BLaER1 treated with 17β-estradiol and CSF1 and Interleukin-3, amounts not matched to agents 10 nM and 100 nM (cell line): ENCODE measurements at regions not wholly inside any gene's neighbourhood (a gene's known extent, or its start where the extent isn't known, plus 50 kb on each side); places are given as distances from the start of the nearest gene placed in this dataset.
"Not testable (repeated sequence)": the region's sequence is repeated elsewhere in the genome, so short reads cannot be mapped to it uniquely, and the experiment has no call there.

Source experiments
- H3K27ac ChIP-seq, 11 experiments: shearing (Covaris generic); formaldehyde crosslinking; 2 replicates each; pipeline ENCODE4 v1.8.1; 2022
- H3K27me3 ChIP-seq, 11 experiments: shearing (Covaris generic); formaldehyde crosslinking; 2 replicates each; pipeline ENCODE4 v1.8.1; 2022
- H3K36me3 ChIP-seq, 11 experiments: shearing (Covaris generic); formaldehyde crosslinking; 2 replicates each; pipeline ENCODE4 v1.8.1; 2022
- H3K4me1 ChIP-seq, 10 experiments: shearing (Covaris generic); formaldehyde crosslinking; 2 replicates each; pipeline ENCODE4 v1.8.1; 2022
- H3K4me2 ChIP-seq, 11 experiments: shearing (Covaris generic); formaldehyde crosslinking; 2 replicates each; pipeline ENCODE4 v1.8.1; 2022
- H3K4me3 ChIP-seq, 10 experiments: shearing (Covaris generic); formaldehyde crosslinking; 2 replicates each; pipeline ENCODE4 v1.8.1; 2022
- H3K9ac ChIP-seq, 11 experiments: shearing (Covaris generic); formaldehyde crosslinking; 2 replicates each; pipeline ENCODE4 v1.8.1; 2022
- H3K9me3 ChIP-seq, 11 experiments: shearing (Covaris generic); formaldehyde crosslinking; replicated peaks in 1 of 11; 2 replicates each; pipeline ENCODE4 v1.8.1; 2022
- H4K20me1 ChIP-seq, 11 experiments: shearing (Covaris generic); formaldehyde crosslinking; 2 replicates each; pipeline ENCODE4 v1.8.1; 2022
- Cebpa-rat ChIP-seq, 11 experiments: shearing (Covaris generic); IDR thresholded peaks; 2 replicates each; pipeline ENCODE4 v1.8.1; 2022

- Histone ChIP-seq H3K27me3 (no peaks in the 10 kb centered on the region), H3K9ac (peak overlapping the region; percentile 94 to 98 (median 96)), H3K27ac (peak overlapping the region; percentile 95 to 100 (median 97)), H3K9me3 (peaks cover 14 to 20% (median 17%) of the 10 kb centered on the region in 11 experiments), H3K36me3 (peaks cover 13 to 22% (median 18%) of the 10 kb centered on the region in 11 experiments), H4K20me1 (no peaks in the 10 kb centered on the region), H3K4me2 (peak overlapping the region; percentile 72 to 87 (median 82)), H3K4me3 (peak overlapping the region; percentile 73 to 80 (median 78)), H3K4me1 (peaks cover 19 to 38% (median 25%) of the 10 kb centered on the region in 10 experiments)
- TF ChIP-seq Cebpa-rat (IDR thresholded peaks at IDR 0.05), result no peak
These were observed 88.0 kb upstream of the RPRML start for GRCh38 chr17:47066841-47067682.

GRCh38 chr17:47066095-47066494 is 87.0 kb upstream of the RPRML start:
- Histone ChIP-seq H3K9ac (no peak overlapping the region), H3K36me3 (peaks cover 13 to 22% (median 18%) of the 10 kb centered on the region in 11 experiments), H3K27me3 (no peaks in the 10 kb centered on the region), H3K4me1 (peaks cover 10 to 29% (median 16%) of the 10 kb centered on the region in 10 experiments), H3K9me3 (peaks cover 14 to 20% (median 17%) of the 10 kb centered on the region in 11 experiments), H4K20me1 (no peaks in the 10 kb centered on the region), H3K4me3 (peak overlapping the region in 1 of 10 experiments; percentile 80; a peak in 1 of 20 replicates), H3K27ac (no peak overlapping the region), H3K4me2 (peak overlapping the region in 7 of 11 experiments; percentile 72 to 87 (median 83); a peak in 11 of 22 replicates)
- TF ChIP-seq Cebpa-rat (IDR thresholded peaks at IDR 0.05), result no peak

GRCh38 chr17:47064684-47065083 is 85.6 kb upstream of the RPRML start:
- H3K4me1 ChIP-seq, result peaks cover 0 to 15% (median 8%) of the 10 kb centered on the region in 10 experiments; a peak in 15 of 20 replicates
- H3K4me3 ChIP-seq, result no peak overlapping the region
- no peak overlapping the region for H3K9ac ChIP-seq
- H3K27ac ChIP-seq, result no peak overlapping the region
- peaks cover 13 to 32% (median 20%) of the 10 kb centered on the region in 11 experiments for H3K36me3 ChIP-seq
- H4K20me1 ChIP-seq, result no peaks in the 10 kb centered on the region
- no peaks in the 10 kb centered on the region for H3K27me3 ChIP-seq
- H3K9me3 ChIP-seq, result peaks cover 14 to 20% (median 17%) of the 10 kb centered on the region in 11 experiments
- TF ChIP-seq Cebpa-rat (IDR thresholded peaks at IDR 0.05), result no peak
- no peak overlapping the region for H3K4me2 ChIP-seq

- no peak for TF ChIP-seq Cebpa-rat (IDR thresholded peaks at IDR 0.05)
- Histone ChIP-seq H3K4me3 (no peak overlapping the region), H3K27ac (no peak overlapping the region), H3K9me3 (peaks cover 14 to 20% (median 17%) of the 10 kb centered on the region in 11 experiments), H3K36me3 (peaks cover 13 to 36% (median 22%) of the 10 kb centered on the region in 11 experiments), H3K4me1 (peaks cover 0 to 13% (median 6%) of the 10 kb centered on the region in 10 experiments; a peak in 10 of 20 replicates), H3K4me2 (no peak overlapping the region), H3K9ac (no peak overlapping the region), H3K27me3 (no peaks in the 10 kb centered on the region), H4K20me1 (no peaks in the 10 kb centered on the region)
These were observed 84.4 kb upstream of the RPRML start for GRCh38 chr17:47063475-47063874.

GRCh38 chr17:47062851-47063250 is 83.8 kb upstream of the RPRML start:
- Histone ChIP-seq H3K36me3 (peaks cover 13 to 36% (median 22%) of the 10 kb centered on the region in 11 experiments), H3K9me3 (peaks cover 14 to 20% (median 17%) of the 10 kb centered on the region in 11 experiments), H3K4me1 (peaks cover 0 to 16% (median 6%) of the 10 kb centered on the region in 10 experiments; a peak in 10 of 20 replicates)
- H3K4me2 ChIP-seq, H3K4me3 ChIP-seq, H3K27ac ChIP-seq, H3K27me3 ChIP-seq, H3K9ac ChIP-seq, H4K20me1 ChIP-seq: not testable (repeated sequence)

GRCh38 chr17:47060005-47060404 is 81.0 kb upstream of the RPRML start:
- Histone ChIP-seq H3K36me3 (peaks cover 20 to 50% (median 36%) of the 10 kb centered on the region in 11 experiments), H3K9me3 (peaks cover 10 to 13% (median 12%) of the 10 kb centered on the region in 11 experiments)
- not testable (repeated sequence) for H3K9ac ChIP-seq, H3K27ac ChIP-seq, H3K4me3 ChIP-seq, H3K27me3 ChIP-seq, H3K4me2 ChIP-seq, H3K4me1 ChIP-seq, H4K20me1 ChIP-seq

- H3K9me3 ChIP-seq, result no peaks in the 10 kb centered on the region
These were observed 78.8 kb upstream of the RPRML start for GRCh38 chr17:47057830-47058229.

GRCh38 chr17:47057279-47057678 is 78.2 kb upstream of the RPRML start:
- not testable (repeated sequence) for H3K27me3 ChIP-seq, H3K4me3 ChIP-seq, H4K20me1 ChIP-seq, H3K4me1 ChIP-seq, H3K9ac ChIP-seq, H3K4me2 ChIP-seq, H3K9me3 ChIP-seq, H3K27ac ChIP-seq
- peaks cover 26 to 56% (median 42%) of the 10 kb centered on the region in 11 experiments for H3K36me3 ChIP-seq

More at GRCh38 chr17:47057830-47058229, 78.8 kb upstream of the RPRML start:
- peaks cover 26 to 54% (median 39%) of the 10 kb centered on the region in 11 experiments for H3K36me3 ChIP-seq
- H3K4me1 ChIP-seq, result peaks cover 0 to 8% (median 0%) of the 10 kb centered on the region in 10 experiments; a peak in 2 of 20 replicates
- no peak for TF ChIP-seq Cebpa-rat (IDR thresholded peaks at IDR 0.05)
- no peak overlapping the region for H3K4me2 ChIP-seq
- no peaks in the 10 kb centered on the region for H3K27me3 ChIP-seq
- H3K4me3 ChIP-seq, result no peak overlapping the region
- no peaks in the 10 kb centered on the region for H4K20me1 ChIP-seq
- no peak overlapping the region for H3K27ac ChIP-seq
- no peak overlapping the region for H3K9ac ChIP-seq

GRCh38 chr17:47056687-47057086 is 77.6 kb upstream of the RPRML start:
- H4K20me1 ChIP-seq, H3K4me2 ChIP-seq, H3K27me3 ChIP-seq, H3K9ac ChIP-seq, H3K9me3 ChIP-seq, H3K27ac ChIP-seq, H3K4me3 ChIP-seq, H3K4me1 ChIP-seq: not testable (repeated sequence)
- H3K36me3 ChIP-seq, result peaks cover 26 to 58% (median 42%) of the 10 kb centered on the region in 11 experiments
